Left lobe of liver (tissue), 2 donors: ENCODE measurements at regions not wholly inside any gene's neighbourhood (a gene's known extent, or its start where the extent isn't known, plus 50 kb on each side); places are given as distances from the start of the nearest gene placed in this dataset.

Experiments
- ATAC-seq: fragments of 200-7000 bp; cut with Tn5 transposase; one replicate; pipeline ENCODE4 v1.9.1; 2020; ENCODE audit warnings: mild to moderate bottlenecking, moderate library complexity
- DNase-seq: peaks from one replicate; pipeline ENCODE4 v3.0.0-alpha.2; 2020; ENCODE audit warnings: low spot score
- donor health status: DM: no; HTN: no; CAD: no; lungs with moderate emphysema.
- donor health status: DM: no; HTN: yes; CAD: no.

GRCh38 chr12:91817517-91817916 is 328.1 kb downstream of the BTG1 start:
- ATAC-seq = peak; percentile 85
- peak; percentile 88 for DNase-seq

- DNase-seq = no peak
- no peak for ATAC-seq
These were observed 331.9 kb downstream of the BTG1 start for GRCh38 chr12:91813701-91814100.

GRCh38 chr12:91811481-91812287 is 334.0 kb downstream of the BTG1 start:
- ATAC-seq (peak; percentile 82), DNase-seq (peak; percentile 63)

GRCh38 chr12:91810531-91811451 is 334.9 kb downstream of the BTG1 start:
- no peak for DNase-seq
- ATAC-seq = no peak

- DNase-seq = no peak
- ATAC-seq = no peak
These were observed 335.6 kb downstream of the BTG1 start for GRCh38 chr12:91810077-91810476.

GRCh38 chr12:91805031-91805430 is 340.6 kb downstream of the BTG1 start:
- DNase-seq = no peak
- no peak for ATAC-seq

- DNase-seq (no peak), ATAC-seq (no peak)
These were observed 341.1 kb downstream of the BTG1 start for GRCh38 chr12:91804533-91804932.

- ATAC-seq = no peak
- DNase-seq = no peak
These were observed 344.6 kb downstream of the BTG1 start for GRCh38 chr12:91801048-91801447.

- ATAC-seq (no peak), DNase-seq (no peak)
These were observed 352.0 kb downstream of the BTG1 start for GRCh38 chr12:91793676-91794075.

GRCh38 chr12:91792597-91792996 is 353.0 kb downstream of the BTG1 start:
- ATAC-seq = no peak
- DNase-seq = no peak

GRCh38 chr12:91786499-91787272 is 359.0 kb downstream of the BTG1 start:
- no peak for DNase-seq
- no peak for ATAC-seq

- no peak for ATAC-seq
- no peak for DNase-seq
These were observed 359.8 kb downstream of the BTG1 start for GRCh38 chr12:91785655-91786498.

- ATAC-seq (no peak), DNase-seq (no peak)
These were observed 364.5 kb downstream of the BTG1 start for GRCh38 chr12:91781114-91781513.

GRCh38 chr12:91778938-91779400 is 366.7 kb downstream of the BTG1 start:
- ATAC-seq = peak; percentile 38
- DNase-seq = no peak

GRCh38 chr12:91778091-91778832 is 367.4 kb downstream of the BTG1 start:
- no peak for DNase-seq
- ATAC-seq = no peak

- ATAC-seq = no peak
- no peak for DNase-seq
These were observed 368.2 kb downstream of the BTG1 start for GRCh38 chr12:91777268-91777992.

- no peak for DNase-seq
- no peak for ATAC-seq
These were observed 371.2 kb downstream of the BTG1 start for GRCh38 chr12:91774434-91774921.

GRCh38 chr12:91773749-91774429 is 371.8 kb downstream of the BTG1 start:
- ATAC-seq (no peak), DNase-seq (no peak)
